ENCODE measurements at regions not wholly inside any gene's neighbourhood (a gene's known extent, or its start where the extent isn't known, plus 50 kb on each side); places are given as distances from the start of the nearest gene placed in this dataset.
"Not testable (repeated sequence)": the region's sequence is repeated elsewhere in the genome, so short reads cannot be mapped to it uniquely, and the experiment has no call there.

DNA sequence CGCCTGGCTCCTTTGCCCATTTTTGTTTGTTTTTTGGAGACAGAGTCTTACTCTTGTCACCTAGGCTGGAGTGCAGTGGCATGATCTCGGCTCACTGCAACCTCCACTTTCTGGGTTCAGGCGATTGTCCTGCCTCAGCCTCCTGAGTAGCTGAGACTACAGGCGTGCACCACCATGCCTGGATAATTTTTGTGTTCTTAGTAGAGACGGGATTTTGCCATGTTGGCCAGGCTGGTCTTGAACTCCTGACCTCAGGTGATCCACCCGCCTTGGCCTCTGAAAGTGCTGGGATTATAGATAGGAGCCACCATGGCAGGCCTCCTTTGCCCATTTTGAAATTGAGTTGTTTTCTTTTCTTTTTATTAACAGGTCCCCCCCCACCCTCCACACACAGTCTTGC, 89.4 kb upstream of the TPTE start:
- TF ChIP-seq, protein P1, sequence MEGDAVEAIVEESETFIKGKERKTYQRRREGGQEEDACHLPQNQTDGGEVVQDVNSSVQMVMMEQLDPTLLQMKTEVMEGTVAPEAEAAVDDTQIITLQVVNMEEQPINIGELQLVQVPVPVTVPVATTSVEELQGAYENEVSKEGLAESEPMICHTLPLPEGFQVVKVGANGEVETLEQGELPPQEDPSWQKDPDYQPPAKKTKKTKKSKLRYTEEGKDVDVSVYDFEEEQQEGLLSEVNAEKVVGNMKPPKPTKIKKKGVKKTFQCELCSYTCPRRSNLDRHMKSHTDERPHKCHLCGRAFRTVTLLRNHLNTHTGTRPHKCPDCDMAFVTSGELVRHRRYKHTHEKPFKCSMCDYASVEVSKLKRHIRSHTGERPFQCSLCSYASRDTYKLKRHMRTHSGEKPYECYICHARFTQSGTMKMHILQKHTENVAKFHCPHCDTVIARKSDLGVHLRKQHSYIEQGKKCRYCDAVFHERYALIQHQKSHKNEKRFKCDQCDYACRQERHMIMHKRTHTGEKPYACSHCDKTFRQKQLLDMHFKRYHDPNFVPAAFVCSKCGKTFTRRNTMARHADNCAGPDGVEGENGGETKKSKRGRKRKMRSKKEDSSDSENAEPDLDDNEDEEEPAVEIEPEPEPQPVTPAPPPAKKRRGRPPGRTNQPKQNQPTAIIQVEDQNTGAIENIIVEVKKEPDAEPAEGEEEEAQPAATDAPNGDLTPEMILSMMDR (IDR thresholded peaks at IDR 0.05): peak in 1 of 4 experiments; percentile 15
- not testable (repeated sequence) for TF ChIP-seq POLR2AphosphoS5 (IDR thresholded peaks at IDR 0.05)

All from sigmoid colon (tissue), 4 donors.